ENCODE measurements at regions not wholly inside any gene's neighbourhood (a gene's known extent, or its start where the extent isn't known, plus 50 kb on each side); places are given as distances from the start of the nearest gene placed in this dataset.
"Not testable (repeated sequence)": the region's sequence is repeated elsewhere in the genome, so short reads cannot be mapped to it uniquely, and the experiment has no call there.

DNA sequence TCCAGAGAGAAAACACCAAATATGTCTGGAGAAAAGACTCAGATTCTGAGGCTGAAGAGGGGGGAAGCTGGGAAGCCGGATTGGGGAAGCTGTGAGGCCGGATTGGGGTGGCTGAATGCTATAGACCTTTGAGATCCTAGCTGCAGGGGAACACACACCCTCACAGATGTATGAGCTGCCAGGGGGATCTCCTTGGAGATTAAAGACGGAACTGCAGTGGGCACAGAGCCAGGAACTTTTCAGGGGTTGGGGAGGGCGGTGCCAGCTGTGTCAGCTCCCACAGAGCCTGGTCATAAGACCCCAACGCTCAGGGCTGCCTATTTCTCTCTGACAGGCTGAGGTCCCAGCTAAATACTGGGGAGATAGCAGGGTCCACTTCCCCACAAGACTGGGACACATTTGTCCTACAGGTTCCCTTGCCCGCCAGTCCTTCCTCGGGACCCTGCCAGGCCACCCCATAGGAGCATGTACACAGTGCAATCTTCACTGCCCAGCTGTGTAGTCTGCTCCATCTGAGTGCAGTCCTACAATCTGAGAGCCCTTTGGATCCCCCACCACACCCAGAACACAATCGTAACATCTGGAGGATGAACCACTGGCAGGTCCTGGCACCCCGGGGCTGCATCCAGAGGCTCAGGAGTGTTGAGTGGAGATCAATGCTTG, 1893.9 kb downstream of the PCDH9 start:
- DNase-seq (ENCODE audit: extremely low read depth, insufficient read length) = no peak
- H3K4me3 ChIP-seq (replicated peaks; ENCODE audit: low read depth, low read length) = no peak overlapping the region
- H3K36me3 ChIP-seq (ENCODE audit: control insufficient read depth, insufficient read depth, low read length) = no peaks in the 10 kb centered on the region
- TF ChIP-seq, protein P1, sequence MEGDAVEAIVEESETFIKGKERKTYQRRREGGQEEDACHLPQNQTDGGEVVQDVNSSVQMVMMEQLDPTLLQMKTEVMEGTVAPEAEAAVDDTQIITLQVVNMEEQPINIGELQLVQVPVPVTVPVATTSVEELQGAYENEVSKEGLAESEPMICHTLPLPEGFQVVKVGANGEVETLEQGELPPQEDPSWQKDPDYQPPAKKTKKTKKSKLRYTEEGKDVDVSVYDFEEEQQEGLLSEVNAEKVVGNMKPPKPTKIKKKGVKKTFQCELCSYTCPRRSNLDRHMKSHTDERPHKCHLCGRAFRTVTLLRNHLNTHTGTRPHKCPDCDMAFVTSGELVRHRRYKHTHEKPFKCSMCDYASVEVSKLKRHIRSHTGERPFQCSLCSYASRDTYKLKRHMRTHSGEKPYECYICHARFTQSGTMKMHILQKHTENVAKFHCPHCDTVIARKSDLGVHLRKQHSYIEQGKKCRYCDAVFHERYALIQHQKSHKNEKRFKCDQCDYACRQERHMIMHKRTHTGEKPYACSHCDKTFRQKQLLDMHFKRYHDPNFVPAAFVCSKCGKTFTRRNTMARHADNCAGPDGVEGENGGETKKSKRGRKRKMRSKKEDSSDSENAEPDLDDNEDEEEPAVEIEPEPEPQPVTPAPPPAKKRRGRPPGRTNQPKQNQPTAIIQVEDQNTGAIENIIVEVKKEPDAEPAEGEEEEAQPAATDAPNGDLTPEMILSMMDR (IDR thresholded peaks at IDR 0.05; ENCODE audit: insufficient read depth, low read length, poor library complexity, severe bottlenecking) = no peak
- no peaks in the 10 kb centered on the region for H3K27me3 ChIP-seq (replicated peaks; ENCODE audit: control insufficient read depth, insufficient read depth, low read length)

DNA sequence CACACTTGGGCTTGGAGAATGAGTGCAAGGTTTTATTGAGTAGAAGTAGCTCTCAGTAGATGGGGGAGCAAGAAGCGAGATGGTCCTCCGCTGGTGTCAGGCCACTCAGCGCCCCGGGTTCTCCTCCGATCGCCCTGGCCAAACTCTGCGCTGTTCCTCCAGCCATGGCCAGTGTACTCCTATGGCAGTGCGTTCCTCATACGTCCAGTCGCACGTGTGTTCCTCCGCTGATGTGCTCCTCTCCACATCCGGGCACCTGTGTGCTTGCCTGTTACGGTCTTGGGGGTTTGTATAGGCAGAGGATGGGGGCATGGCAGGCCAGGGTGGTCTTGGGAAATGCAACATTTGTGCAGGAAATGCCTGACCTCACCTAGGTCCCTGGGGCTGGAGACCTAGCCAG, 1899.4 kb downstream of the PCDH9 start:
- no peaks in the 10 kb centered on the region for H3K27me3 ChIP-seq (replicated peaks; ENCODE audit: control insufficient read depth, insufficient read depth, low read length)
- H3K4me3 ChIP-seq (replicated peaks; ENCODE audit: low read depth, low read length) = no peak overlapping the region
- TF ChIP-seq, protein P1 (IDR thresholded peaks at IDR 0.05; ENCODE audit: insufficient read depth, low read length, poor library complexity, severe bottlenecking) = no peak
- no peak for DNase-seq (ENCODE audit: extremely low read depth, insufficient read length)
- H3K36me3 ChIP-seq (ENCODE audit: control insufficient read depth, insufficient read depth, low read length) = no peaks in the 10 kb centered on the region

DNA sequence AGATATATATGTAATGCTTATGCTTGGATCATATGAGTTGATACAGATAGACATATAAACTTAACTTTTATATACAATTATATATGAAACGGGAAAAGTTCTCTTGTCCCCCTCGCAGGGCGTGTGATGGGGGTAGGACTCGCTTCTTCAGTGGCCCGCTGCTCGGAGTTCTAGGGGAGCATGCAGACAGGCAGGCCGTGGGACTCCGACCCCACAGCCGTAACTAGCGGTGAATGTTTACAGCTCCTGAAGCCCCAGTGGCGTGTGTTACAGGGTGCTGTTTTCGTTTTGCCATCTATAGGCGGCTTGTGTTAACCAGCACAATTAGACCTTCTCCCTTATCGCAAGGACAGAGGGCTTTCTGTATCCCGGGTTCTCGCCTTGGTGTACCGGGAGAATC, 1899.8 kb downstream of the PCDH9 start:
- no peak overlapping the region for H3K4me3 ChIP-seq (replicated peaks; ENCODE audit: low read depth, low read length)
- H3K27me3 ChIP-seq (replicated peaks; ENCODE audit: control insufficient read depth, insufficient read depth, low read length) = no peaks in the 10 kb centered on the region
- TF ChIP-seq, protein P1 (IDR thresholded peaks at IDR 0.05; ENCODE audit: insufficient read depth, low read length, poor library complexity, severe bottlenecking) = no peak
- DNase-seq (ENCODE audit: extremely low read depth, insufficient read length) = no peak
- H3K36me3 ChIP-seq (ENCODE audit: control insufficient read depth, insufficient read depth, low read length) = no peaks in the 10 kb centered on the region

DNA sequence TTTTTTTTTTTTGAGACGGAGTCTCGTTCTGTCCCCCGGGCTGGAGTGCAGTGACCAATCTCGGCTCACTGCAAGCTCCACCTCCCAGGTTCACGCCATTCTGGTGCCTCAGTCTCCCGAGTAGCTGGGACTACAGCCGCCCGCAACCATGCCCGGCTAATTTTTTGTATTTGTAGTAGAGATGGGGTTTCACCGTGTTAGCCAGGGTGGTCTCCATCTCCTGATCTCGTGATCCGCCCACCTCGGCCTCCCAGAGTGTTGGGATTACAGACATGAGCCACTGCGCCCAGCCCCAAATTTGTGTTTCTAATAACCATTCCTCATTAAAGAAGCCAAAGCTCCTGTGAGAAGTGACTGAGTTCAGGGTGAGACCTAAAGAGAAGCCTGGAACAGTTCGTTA, 1906.9 kb downstream of the PCDH9 start:
- H3K36me3 ChIP-seq (ENCODE audit: control insufficient read depth, insufficient read depth, low read length); H3K27me3 ChIP-seq (replicated peaks; ENCODE audit: control insufficient read depth, insufficient read depth, low read length); H3K4me3 ChIP-seq (replicated peaks; ENCODE audit: low read depth, low read length); DNase-seq (ENCODE audit: extremely low read depth, insufficient read length): not testable (repeated sequence)

DNA sequence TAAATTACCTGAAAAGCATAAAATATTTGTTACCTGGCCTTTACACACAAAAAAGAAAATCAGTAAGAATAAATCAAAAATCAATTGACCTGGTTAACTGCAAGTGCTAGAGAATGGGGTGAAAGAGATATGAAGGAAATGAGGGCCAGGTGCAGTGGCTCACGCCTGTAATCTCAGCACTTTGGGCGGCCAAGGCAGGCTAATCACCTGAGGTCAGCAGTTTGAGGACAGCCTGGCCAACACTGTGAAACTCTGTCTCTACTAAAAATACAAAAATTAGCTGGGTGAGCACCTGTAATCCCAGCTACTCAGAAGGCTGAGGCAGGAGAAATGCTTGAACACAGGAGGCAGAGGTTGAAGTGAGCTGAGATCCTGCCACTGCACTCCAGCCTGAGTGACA, 1908.7 kb downstream of the PCDH9 start:
- H3K27me3 ChIP-seq (replicated peaks; ENCODE audit: control insufficient read depth, insufficient read depth, low read length); H3K4me3 ChIP-seq (replicated peaks; ENCODE audit: low read depth, low read length); H3K36me3 ChIP-seq (ENCODE audit: control insufficient read depth, insufficient read depth, low read length); DNase-seq (ENCODE audit: extremely low read depth, insufficient read length): not testable (repeated sequence)

DNA sequence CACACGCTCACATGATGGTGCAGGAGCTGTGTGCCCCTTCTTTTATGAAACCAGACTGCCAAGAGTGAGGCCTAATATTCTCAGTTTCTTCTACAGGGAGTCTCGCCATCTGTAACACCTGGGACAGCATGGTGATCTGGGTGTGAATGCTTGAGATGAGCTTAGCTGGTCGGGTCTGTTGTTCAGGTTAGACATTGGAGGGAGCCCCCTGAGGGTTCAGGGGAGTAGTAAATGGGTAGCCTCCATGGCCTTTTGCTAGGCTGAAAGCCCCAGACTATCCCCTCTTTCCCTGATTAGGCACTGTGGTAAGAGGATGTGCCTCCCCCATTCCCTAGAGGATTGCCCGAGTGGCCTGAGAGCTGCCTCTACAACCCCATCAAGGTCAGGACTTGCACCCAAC, 1916.1 kb downstream of the PCDH9 start:
- DNase-seq (ENCODE audit: extremely low read depth, insufficient read length) = no peak
- TF ChIP-seq, protein P1 (IDR thresholded peaks at IDR 0.05; ENCODE audit: insufficient read depth, low read length, poor library complexity, severe bottlenecking) = no peak
- no peak overlapping the region for H3K4me3 ChIP-seq (replicated peaks; ENCODE audit: low read depth, low read length)
- no peaks in the 10 kb centered on the region for H3K27me3 ChIP-seq (replicated peaks; ENCODE audit: control insufficient read depth, insufficient read depth, low read length)
- H3K36me3 ChIP-seq (ENCODE audit: control insufficient read depth, insufficient read depth, low read length) = no peaks in the 10 kb centered on the region
